Esophagus squamous epithelium (tissue), 4 donors: ENCODE measurements at regions not wholly inside any gene's neighbourhood (a gene's known extent, or its start where the extent isn't known, plus 50 kb on each side); places are given as distances from the start of the nearest gene placed in this dataset.

Experiments
- CTCF ChIP-seq, 6 experiments: fragments of 450-650 bp in 4 of 6; fragments of 200-600 bp in 2 of 6; sonication (generic) in 2 of 6; IDR thresholded peaks; one replicate each; pipeline ENCODE4 v1.5.1; 2016 to 2019; ENCODE audit warnings: antibody characterized with exemption in 6 of 6, mild to moderate bottlenecking in 4 of 6, moderate library complexity in 4 of 6
- POLR2A ChIP-seq, 4 donors: fragments of 450-650 bp; IDR thresholded peaks; one replicate each; pipeline ENCODE4 v1.6.1; 2017; ENCODE audit warnings: antibody characterized with exemption in 4 of 4, mild to moderate bottlenecking in 4 of 4, moderate library complexity in 3 of 4

- no peak for TF ChIP-seq CTCF (IDR thresholded peaks at IDR 0.05)
- no peak for TF ChIP-seq POLR2A (IDR thresholded peaks at IDR 0.05)
Observed at GRCh38 chr2:9762164-9762563, 81.1 kb upstream of the TAF1B start.
